HG02852 (cell line): ENCODE measurements at regions not wholly inside any gene's neighbourhood (a gene's known extent, or its start where the extent isn't known, plus 50 kb on each side); places are given as distances from the start of the nearest gene placed in this dataset.
A peak's percentile ranks its signal among the peaks of the same experiment; 100 is the strongest.
"Not testable (repeated sequence)": the region's sequence is repeated elsewhere in the genome, so short reads cannot be mapped to it uniquely, and the experiment has no call there.

Experiments used
- ATAC-seq: cut with Tn5 transposase; IDR thresholded peaks from one replicate; pipeline ENCODE4 v1.9.1; 2021; ENCODE audit warnings: mild to moderate bottlenecking, moderate library complexity; ENCODE audit not compliant: unreplicated experiment

DNA sequence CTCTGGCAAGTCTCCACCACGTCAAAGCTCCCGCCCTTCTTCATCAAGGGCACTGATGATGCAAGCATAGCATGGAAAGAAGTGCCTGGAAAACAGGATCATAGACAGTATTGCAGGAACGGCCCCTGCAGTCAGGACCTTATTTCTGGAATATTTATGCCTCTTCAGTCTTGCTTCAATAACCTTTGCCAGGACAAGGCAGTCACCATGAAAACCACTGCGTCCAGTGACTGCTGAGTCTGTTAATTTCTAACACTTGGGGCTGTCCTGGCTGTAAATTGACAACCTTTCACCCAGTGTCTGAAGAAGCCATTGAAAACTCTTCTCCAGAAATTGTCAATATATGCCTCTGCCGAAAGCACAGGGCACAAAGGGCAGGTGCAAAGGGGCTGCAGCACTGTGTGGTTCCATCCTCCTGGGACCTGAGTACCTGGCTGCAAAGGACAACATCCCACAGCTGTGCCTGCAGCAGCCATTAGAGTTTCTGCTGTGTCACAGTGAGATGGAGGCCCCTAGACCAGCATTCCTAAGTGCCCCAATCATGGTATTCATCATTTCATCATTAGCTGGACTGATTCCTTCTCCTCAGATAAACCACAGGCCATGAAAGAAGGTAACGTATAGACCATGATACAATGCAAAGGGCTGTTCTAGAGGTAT lies 819.6 kb downstream of the RNF144A start:
- no peak for ATAC-seq

- no peak for ATAC-seq
These were observed 821.4 kb downstream of the RNF144A start for GRCh38 chr2:7738596-7738995.

DNA sequence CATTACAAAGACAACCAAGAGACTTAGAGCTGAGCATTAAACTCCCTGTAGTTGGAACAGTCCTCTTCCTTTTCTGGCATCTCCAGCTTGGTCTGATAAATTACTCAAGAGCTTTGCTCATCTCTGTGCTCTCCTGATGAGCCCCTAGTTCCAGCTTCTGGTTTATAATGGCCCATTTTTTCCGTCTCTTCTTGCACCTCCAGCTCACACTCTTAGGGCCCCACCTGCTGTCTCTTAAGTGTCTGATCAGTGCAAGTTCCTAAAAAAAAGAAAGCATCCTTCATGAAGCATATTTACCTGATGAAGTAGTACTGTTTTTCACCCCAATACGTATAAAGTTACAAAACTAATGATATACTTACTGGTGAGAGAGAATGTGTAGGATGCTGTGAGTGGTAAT lies 822.9 kb downstream of the RNF144A start:
- no peak for ATAC-seq

GRCh38 chr2:7742301-7742700 lies 825.1 kb downstream of the RNF144A start:
- no peak for ATAC-seq

DNA sequence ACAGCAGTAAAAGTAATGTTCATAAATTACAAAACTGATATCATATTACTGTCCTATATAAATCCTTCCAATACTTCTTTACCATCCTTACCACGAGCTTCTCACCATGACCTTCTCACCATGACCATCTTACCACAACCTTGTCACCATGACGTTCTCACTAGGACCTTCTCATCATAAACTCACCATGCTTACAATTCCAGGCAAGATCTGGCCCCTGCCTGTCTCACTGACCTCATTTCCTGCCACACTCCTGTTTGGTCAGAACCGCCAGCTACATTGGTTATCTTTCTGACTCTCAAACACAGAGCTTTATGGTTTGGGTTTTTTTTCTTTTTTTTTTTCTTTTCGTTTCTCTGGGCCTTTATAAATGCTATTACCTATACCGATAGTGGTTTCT lies 827.6 kb downstream of the RNF144A start:
- ATAC-seq: no peak

GRCh38 chr2:7745369-7745768 lies 828.2 kb downstream of the RNF144A start:
- ATAC-seq: no peak

GRCh38 chr2:7748717-7749415 lies 831.7 kb downstream of the RNF144A start:
- ATAC-seq: peak; percentile 54

DNA sequence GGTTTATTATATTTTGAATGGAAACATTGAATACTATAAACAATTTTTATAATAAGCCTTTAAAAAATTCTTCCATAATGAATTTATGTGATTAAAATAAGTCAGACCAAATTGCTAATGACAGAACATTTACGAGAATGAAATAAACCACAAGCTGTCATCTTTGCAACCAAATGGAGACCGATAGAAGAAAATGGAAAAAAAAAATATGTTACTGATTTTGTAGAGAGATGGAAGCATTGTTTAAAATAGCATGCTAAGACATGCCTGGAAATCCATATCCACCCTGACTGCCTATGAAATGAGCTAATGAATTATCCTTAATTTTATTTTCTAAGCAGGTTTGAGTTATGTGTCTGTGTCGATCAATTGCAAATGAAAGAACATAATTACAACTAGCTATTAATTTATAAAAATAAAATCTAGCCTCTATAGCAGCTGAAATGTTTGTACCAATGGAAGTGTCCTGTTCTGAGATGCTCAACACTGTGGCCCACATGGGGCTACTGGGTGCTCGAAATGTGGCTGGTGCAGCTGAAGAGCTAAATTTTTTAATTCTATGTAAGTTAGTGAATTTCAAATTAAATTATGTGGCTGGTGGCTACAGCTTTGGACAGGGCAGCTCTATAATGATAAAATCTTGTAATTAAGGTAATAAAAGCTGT lies 832.8 kb downstream of the RNF144A start:
- ATAC-seq: no peak

DNA sequence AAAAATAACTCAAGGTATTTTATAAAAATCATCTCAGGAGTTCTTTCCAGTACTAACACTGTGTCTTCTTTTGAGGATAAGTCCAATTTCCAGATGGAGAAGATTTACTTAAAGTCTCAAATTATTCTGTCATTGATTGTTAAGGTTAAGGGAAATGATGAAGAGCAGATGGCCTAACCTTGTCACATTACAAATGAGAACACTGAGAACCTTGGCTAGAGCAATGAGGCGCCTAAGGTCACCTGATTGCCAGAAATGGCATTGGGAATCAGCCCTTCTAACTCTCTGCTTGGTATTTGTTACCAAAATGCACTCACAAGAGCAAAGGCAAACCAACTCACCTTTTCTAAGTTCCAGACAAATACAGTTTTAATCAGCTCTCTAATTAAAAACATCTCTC lies 835.1 kb downstream of the RNF144A start:
- ATAC-seq: no peak

DNA sequence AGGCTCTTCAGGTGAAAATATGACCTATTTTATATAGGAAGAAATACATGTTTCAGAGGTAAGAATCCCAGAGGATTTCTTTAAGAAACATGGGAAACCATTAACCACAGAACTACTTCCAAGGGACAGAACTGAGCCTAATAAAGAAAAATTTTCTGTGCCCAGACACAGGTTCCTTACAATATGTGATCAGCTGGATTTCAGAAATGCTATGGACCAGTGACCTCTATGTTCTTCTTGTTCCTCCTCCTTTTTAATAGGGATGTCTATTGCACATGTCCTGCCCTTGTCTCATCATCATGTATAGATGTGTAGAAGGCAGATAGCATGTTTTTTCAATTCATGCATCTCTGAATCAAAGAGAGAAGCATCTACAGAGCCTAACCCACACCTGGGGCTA lies 836.6 kb downstream of the RNF144A start:
- ATAC-seq: no peak

DNA sequence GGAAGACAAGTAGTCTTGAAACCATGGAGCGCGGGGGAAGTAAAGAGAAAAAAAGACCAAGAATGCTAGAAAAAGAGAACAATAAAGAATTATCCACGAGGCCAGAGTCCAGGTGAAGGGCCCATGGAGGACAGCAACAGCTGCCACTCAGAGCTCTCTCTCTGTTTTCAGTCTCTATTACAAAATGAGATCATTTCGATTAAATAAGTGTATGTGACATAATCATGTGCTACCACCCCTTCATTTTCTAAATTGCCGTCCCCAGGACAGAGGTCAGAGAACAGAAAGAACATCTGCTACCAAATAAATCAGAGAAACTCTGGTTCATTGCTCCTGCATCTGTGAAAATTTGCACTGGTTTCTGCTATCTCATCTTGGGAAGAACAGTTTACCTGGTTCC lies 838.7 kb downstream of the RNF144A start:
- no peak for ATAC-seq

GRCh38 chr2:7758073-7758759 lies 841.0 kb downstream of the RNF144A start:
- ATAC-seq: peak; percentile 94

GRCh38 chr2:7759898-7760297 lies 842.7 kb downstream of the RNF144A start:
- ATAC-seq: no peak

GRCh38 chr2:7763418-7763817 lies 846.2 kb downstream of the RNF144A start:
- ATAC-seq: not testable (repeated sequence)

DNA sequence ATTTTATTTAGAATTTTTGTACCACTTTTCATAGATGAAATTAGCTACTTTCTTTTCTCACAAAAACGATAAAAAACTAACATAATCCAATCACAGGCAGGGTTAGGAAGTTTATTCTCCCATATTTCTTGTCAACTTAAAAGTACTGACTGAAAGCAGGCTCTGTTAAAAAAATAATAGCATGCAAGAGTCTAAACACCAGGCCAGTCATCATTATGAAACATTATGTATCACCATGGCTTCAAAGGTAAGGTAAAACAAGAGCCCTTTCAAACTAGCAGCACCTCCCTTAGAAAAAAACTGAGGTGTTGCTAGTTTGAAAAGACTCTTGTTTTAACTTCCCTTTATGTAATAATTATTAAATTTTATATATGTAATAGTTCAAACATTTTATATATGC lies 848.0 kb downstream of the RNF144A start:
- ATAC-seq: no peak

- no peak for ATAC-seq
These were observed 849.0 kb downstream of the RNF144A start for GRCh38 chr2:7766088-7766722.

DNA sequence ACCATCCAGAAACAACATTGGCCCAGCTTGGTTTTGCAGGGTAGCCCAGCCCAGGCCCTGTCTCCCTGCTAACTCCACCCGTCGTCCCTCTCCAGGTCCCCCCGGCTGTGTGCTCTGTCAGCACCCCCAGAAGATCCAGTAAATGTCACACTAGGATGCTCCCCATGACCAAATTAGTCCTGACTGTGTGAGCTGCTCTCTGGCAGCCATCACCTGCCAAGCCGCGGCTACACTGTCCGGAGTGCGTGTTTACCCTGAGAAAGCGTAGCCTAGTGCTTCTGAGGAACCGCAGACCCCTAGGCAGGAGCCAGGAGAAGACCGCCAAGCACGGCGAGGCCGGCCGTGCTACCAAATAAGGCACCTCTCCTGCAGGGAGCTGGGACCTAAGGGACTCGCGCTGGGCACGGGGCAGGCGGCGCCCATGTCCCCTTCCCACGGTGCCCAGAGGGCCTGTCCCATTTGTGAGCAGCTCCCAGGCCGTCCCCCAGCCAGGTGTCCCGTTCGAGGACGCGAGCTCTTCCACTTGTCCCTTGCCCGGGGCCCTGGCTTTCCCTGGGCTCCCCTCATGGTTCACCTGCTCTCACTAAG lies 849.9 kb downstream of the RNF144A start:
- ATAC-seq: no peak

- no peak for ATAC-seq
These were observed 850.7 kb downstream of the RNF144A start for GRCh38 chr2:7767902-7768301.

DNA sequence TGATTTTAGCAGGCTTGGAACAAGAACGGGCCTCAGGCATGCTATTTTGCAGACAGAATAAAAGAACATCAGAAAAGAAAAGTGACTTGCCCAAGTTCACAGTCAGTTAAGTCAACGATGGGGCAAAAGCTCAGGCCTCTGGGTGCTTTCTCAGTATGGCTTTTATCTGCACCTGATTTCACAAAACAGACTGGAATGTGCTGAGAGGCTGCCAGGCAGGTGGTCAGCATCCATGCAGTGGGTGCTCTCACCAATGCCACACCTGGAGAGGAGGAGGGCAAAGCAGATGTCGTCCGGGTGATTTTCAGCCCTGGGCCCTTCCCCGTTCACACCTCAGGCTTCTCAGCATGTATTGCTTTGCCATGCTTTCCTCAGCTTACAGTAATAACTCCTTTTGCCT lies 854.6 kb downstream of the RNF144A start:
- ATAC-seq: no peak
